ENCODE measurements at regions not wholly inside any gene's neighbourhood (a gene's known extent, or its start where the extent isn't known, plus 50 kb on each side); places are given as distances from the start of the nearest gene placed in this dataset.

GRCh38 chr12:77741974-77742517 is 88.6 kb upstream of the NAV3 start:
- intact Hi-C loops (cut with DNase I) = no loop called here
- Histone ChIP-seq H3K36me3 (replicated peaks in 1 of 2; ENCODE audit: insufficient read depth in 1 of 2, low read depth in 2 of 2) (no peaks in the 10 kb centered on the region), H3K27ac (no peak overlapping the region), H3K4me1 (no peaks in the 10 kb centered on the region), H3K27me3 (no peaks in the 10 kb centered on the region), H3K4me3 (no peak overlapping the region), H3K9me3 (peaks cover 0 to 4% (median 0%) of the 10 kb centered on the region in 3 donors)
- TF ChIP-seq CTCF (IDR thresholded peaks at IDR 0.05) (no peak), POLR2A (IDR thresholded peaks at IDR 0.05) (no peak)
- ATAC-seq = no peak
- no peak for DNase-seq
- WGBS, 2 donors = 81 to 86% methylated on average over 1 of the region's 1 CpG

- no peak for ATAC-seq
- H3K4me1 ChIP-seq = no peaks in the 10 kb centered on the region
- no peaks in the 10 kb centered on the region for H3K36me3 ChIP-seq (replicated peaks in 1 of 2; ENCODE audit: insufficient read depth in 1 of 2, low read depth in 2 of 2)
- intact Hi-C loops (cut with DNase I) = no loop called here
- H3K27ac ChIP-seq = no peak overlapping the region
- H3K27me3 ChIP-seq = no peaks in the 10 kb centered on the region
- H3K4me3 ChIP-seq = no peak overlapping the region
- DNase-seq = no peak
- TF ChIP-seq POLR2A (IDR thresholded peaks at IDR 0.05) (no peak), CTCF (IDR thresholded peaks at IDR 0.05) (no peak)
- no peaks in the 10 kb centered on the region for H3K9me3 ChIP-seq
- 89 to 96% methylated on average over 6 of the region's 6 CpGs for WGBS, 2 donors
Measured at GRCh38 chr12:77736219-77736965, 94.3 kb upstream of the NAV3 start.

- H3K27ac ChIP-seq = no peak overlapping the region
- no peak for ATAC-seq
Measured at GRCh38 chr12:77734214-77734883, 96.3 kb upstream of the NAV3 start.

GRCh38 chr12:77728018-77728417 is 102.7 kb upstream of the NAV3 start:
- intact Hi-C loops (cut with DNase I) = loop anchor here (10.0 kb wide), 1 partner anchor 197 kb away; no protein-coding TSS in a partner anchor

More at GRCh38 chr12:77734214-77734883, 96.3 kb upstream of the NAV3 start:
- intact Hi-C loops (cut with DNase I) = no loop called here
- no peak for DNase-seq
- Histone ChIP-seq H3K9me3 (no peaks in the 10 kb centered on the region), H3K4me1 (no peaks in the 10 kb centered on the region), H3K4me3 (no peak overlapping the region), H3K27me3 (no peaks in the 10 kb centered on the region), H3K36me3 (replicated peaks in 1 of 2; ENCODE audit: insufficient read depth in 1 of 2, low read depth in 2 of 2) (no peaks in the 10 kb centered on the region)
- no peak for TF ChIP-seq POLR2A (IDR thresholded peaks at IDR 0.05)
- no peak for TF ChIP-seq CTCF (IDR thresholded peaks at IDR 0.05)
- whole genome bisulfite sequencing, 2 donors = 58 to 59% methylated on average over 4 of the region's 4 CpGs

More at GRCh38 chr12:77728018-77728417, 102.7 kb upstream of the NAV3 start:
- ATAC-seq (no peak), DNase-seq (no peak)
- Histone ChIP-seq H3K4me1 (no peaks in the 10 kb centered on the region), H3K27me3 (no peaks in the 10 kb centered on the region), H3K4me3 (no peak overlapping the region), H3K36me3 (replicated peaks in 1 of 2; ENCODE audit: insufficient read depth in 1 of 2, low read depth in 2 of 2) (no peaks in the 10 kb centered on the region), H3K27ac (no peak overlapping the region), H3K9me3 (no peaks in the 10 kb centered on the region)
- no peak for TF ChIP-seq POLR2A (IDR thresholded peaks at IDR 0.05)
- no peak for TF ChIP-seq CTCF (IDR thresholded peaks at IDR 0.05)
- 70 to 78% methylated on average over 2 of the region's 2 CpGs for WGBS, 2 donors
